ENCODE measurements at regions not wholly inside any gene's neighbourhood (a gene's known extent, or its start where the extent isn't known, plus 50 kb on each side); places are given as distances from the start of the nearest gene placed in this dataset.

DNA sequence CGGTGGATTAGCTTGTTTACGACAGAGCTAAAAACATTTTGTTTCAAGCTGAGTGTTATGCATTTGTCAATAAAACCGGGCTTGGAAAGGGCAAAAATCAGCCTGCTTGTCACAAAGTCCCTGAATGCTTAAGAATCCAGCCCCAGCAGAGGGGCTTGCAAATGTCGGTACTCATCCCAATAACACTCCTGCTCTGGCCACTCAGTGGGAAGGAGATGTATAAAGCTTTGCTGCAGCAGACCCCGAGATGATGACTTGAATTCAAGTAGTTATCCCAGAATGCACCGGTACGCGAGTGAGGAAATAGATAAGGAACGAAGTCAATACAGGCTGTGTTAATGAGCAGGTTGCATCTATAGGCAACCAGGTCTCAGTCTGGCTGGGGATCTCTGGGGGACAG is 662.3 kb downstream of the CCSER2 start:
- Histone ChIP-seq H4K20me1 (ENCODE audit: low read depth, low read length) (no peaks in the 10 kb centered on the region), H3K79me2 (ENCODE audit: insufficient read depth, low read length) (no peaks in the 10 kb centered on the region), H2AFZ (ENCODE audit: low read depth, low read length, severe bottlenecking) (no peak overlapping the region), H3K36me3 (ENCODE audit: low read length) (no peaks in the 10 kb centered on the region), H3K9ac (ENCODE audit: low read length) (no peak overlapping the region), H3K4me2 (ENCODE audit: low read depth, low read length, poor library complexity, severe bottlenecking) (no peak overlapping the region), H3K9me2 (replicated peaks; ENCODE audit: insufficient read depth, low read length) (no peaks in the 10 kb centered on the region), H3F3A (ENCODE audit: insufficient read depth) (no peaks in the 10 kb centered on the region), H3K4me3 (ENCODE audit: insufficient read depth, low read length, poor library complexity, severe bottlenecking) (no peak overlapping the region), H3K27ac (ENCODE audit: low read depth, low read length) (no peak overlapping the region), H3K27me3 (ENCODE audit: low read length) (no peaks in the 10 kb centered on the region), H3K9me3 (ENCODE audit: insufficient read depth, low read length) (no peaks in the 10 kb centered on the region)
- TF ChIP-seq, protein P1, sequence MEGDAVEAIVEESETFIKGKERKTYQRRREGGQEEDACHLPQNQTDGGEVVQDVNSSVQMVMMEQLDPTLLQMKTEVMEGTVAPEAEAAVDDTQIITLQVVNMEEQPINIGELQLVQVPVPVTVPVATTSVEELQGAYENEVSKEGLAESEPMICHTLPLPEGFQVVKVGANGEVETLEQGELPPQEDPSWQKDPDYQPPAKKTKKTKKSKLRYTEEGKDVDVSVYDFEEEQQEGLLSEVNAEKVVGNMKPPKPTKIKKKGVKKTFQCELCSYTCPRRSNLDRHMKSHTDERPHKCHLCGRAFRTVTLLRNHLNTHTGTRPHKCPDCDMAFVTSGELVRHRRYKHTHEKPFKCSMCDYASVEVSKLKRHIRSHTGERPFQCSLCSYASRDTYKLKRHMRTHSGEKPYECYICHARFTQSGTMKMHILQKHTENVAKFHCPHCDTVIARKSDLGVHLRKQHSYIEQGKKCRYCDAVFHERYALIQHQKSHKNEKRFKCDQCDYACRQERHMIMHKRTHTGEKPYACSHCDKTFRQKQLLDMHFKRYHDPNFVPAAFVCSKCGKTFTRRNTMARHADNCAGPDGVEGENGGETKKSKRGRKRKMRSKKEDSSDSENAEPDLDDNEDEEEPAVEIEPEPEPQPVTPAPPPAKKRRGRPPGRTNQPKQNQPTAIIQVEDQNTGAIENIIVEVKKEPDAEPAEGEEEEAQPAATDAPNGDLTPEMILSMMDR (IDR thresholded peaks at IDR 0.05; ENCODE audit: insufficient read depth, low read length, poor library complexity, severe bottlenecking) = no peak
- no peak for TF ChIP-seq EZH2phosphoT487 (conservative IDR thresholded peaks at IDR 0.05; ENCODE audit: low read length)

DNA sequence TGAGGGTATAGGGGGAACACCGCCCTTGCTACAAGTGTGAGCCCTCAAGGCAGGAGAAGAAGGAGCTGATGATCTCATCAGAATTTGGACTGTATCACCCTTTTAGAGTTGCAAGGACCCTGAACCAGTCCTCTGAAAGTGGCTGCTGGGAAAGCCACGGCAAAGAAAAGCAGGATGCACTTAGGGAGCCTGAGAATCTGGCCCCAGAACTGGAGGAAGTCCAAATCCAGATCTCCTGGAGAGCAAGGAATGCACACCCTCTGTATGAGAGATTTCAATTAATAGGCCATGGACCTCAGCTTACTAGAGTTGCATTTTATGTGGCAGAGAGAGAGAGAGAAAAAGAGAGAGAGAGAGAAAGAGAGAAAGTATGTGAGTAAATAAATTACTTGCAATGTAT is 662.9 kb downstream of the CCSER2 start:
- TF ChIP-seq EZH2phosphoT487 (conservative IDR thresholded peaks at IDR 0.05; ENCODE audit: low read length) = no peak
- TF ChIP-seq, protein P1 (IDR thresholded peaks at IDR 0.05; ENCODE audit: insufficient read depth, low read length, poor library complexity, severe bottlenecking) = no peak
- no peaks in the 10 kb centered on the region for H3F3A ChIP-seq (ENCODE audit: insufficient read depth)
- H3K36me3 ChIP-seq (ENCODE audit: low read length) = no peaks in the 10 kb centered on the region

DNA sequence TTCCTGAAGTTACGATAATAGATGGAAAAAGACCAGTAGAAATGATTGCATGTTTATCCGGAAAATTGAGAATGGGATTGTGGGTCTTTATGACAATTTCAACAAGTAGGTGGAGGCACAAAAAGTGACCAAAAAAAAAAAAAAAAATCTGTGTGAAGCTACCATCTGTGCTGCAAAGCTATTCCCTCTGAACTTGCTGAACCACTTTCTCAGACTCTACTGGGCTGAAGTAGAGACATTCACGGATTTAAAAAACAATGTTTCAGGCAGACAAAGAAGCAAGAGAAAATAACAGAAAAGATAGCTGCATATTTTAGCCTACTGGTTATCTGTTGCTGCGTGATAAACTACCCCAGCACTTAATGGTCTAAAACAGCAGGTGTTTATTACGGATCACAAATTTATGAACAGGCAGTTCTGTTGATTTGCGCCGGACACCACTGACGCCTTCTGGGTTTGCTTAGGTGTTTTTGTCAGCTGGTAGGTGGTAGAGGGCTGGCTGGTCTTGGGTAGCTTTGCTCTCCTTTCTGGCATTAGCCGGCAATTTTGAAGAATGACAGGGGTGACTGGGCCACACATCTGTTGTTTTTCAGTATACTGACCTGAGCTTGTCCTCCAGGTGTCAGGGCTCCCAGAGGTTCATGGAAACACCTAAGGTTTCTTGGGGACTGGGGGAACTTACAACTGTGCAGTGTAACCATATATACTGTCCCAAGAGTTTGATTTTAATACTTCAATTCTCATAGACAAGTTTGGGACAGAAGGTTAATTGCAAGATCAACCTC is 665.1 kb downstream of the CCSER2 start:
- Histone ChIP-seq H3K4me3 (ENCODE audit: insufficient read depth, low read length, poor library complexity, severe bottlenecking) (no peak overlapping the region), H2AFZ (ENCODE audit: low read depth, low read length, severe bottlenecking) (no peak overlapping the region), H3K27ac (ENCODE audit: low read depth, low read length) (no peak overlapping the region), H3K9me3 (ENCODE audit: insufficient read depth, low read length) (no peaks in the 10 kb centered on the region), H3K36me3 (ENCODE audit: low read length) (no peaks in the 10 kb centered on the region), H3K79me2 (ENCODE audit: insufficient read depth, low read length) (no peaks in the 10 kb centered on the region), H3K9ac (ENCODE audit: low read length) (no peak overlapping the region), H3K4me2 (ENCODE audit: low read depth, low read length, poor library complexity, severe bottlenecking) (no peak overlapping the region), H3K27me3 (ENCODE audit: low read length) (no peaks in the 10 kb centered on the region), H3F3A (ENCODE audit: insufficient read depth) (no peaks in the 10 kb centered on the region), H4K20me1 (ENCODE audit: low read depth, low read length) (no peaks in the 10 kb centered on the region), H3K9me2 (replicated peaks; ENCODE audit: insufficient read depth, low read length) (no peaks in the 10 kb centered on the region)
- TF ChIP-seq, protein P1 (IDR thresholded peaks at IDR 0.05; ENCODE audit: insufficient read depth, low read length, poor library complexity, severe bottlenecking) = no peak
- no peak for TF ChIP-seq EZH2phosphoT487 (conservative IDR thresholded peaks at IDR 0.05; ENCODE audit: low read length)

More for the DNA sequence above, 662.9 kb downstream of the CCSER2 start:
- H3K27ac ChIP-seq (ENCODE audit: low read depth, low read length) = no peak overlapping the region
- H3K4me3 ChIP-seq (ENCODE audit: insufficient read depth, low read length, poor library complexity, severe bottlenecking) = no peak overlapping the region
- no peaks in the 10 kb centered on the region for H3K9me2 ChIP-seq (replicated peaks; ENCODE audit: insufficient read depth, low read length)
- H3K27me3 ChIP-seq (ENCODE audit: low read length) = no peaks in the 10 kb centered on the region
- H3K9me3 ChIP-seq (ENCODE audit: insufficient read depth, low read length) = no peaks in the 10 kb centered on the region
- H4K20me1 ChIP-seq (ENCODE audit: low read depth, low read length) = no peaks in the 10 kb centered on the region
- H2AFZ ChIP-seq (ENCODE audit: low read depth, low read length, severe bottlenecking) = no peak overlapping the region
- H3K4me2 ChIP-seq (ENCODE audit: low read depth, low read length, poor library complexity, severe bottlenecking) = no peak overlapping the region
- no peaks in the 10 kb centered on the region for H3K79me2 ChIP-seq (ENCODE audit: insufficient read depth, low read length)
- H3K9ac ChIP-seq (ENCODE audit: low read length) = no peak overlapping the region
